ENCODE measurements at regions not wholly inside any gene's neighbourhood (a gene's known extent, or its start where the extent isn't known, plus 50 kb on each side); places are given as distances from the start of the nearest gene placed in this dataset.

DNA sequence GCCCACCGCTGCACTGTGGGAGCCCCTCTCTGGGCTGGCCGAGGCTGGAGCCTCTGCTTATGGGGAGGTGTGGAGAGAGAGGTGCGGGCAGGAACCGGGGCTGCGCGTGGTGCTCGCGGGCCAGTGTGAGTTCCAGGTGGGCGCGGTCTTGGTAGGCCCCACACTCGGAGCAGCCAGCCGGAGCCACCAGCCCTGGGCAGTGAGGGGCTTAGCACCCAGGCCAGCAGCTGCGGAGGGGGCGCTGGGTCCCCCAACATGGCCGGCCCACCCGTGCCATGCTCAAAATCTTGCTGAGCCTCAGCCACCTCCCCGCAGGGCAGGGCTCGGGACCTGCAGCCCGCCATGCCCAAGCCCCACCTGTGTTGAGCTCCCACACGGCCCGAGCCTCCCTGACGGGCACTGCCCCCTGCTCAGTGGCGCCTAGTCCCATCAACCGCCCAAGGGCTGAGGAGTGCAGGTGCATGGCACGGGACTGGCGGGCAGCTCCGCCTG lies 856.8 kb upstream of the CELF2 start:
- RAD21 ChIA-PET (ENCODE audit: low non-redundant PET in 1 of 2, low total read pairs in 2 of 2, uncharacterized antibody in 2 of 2, unreplicated experiment in 2 of 2): no interaction called here
- H3K9ac ChIP-seq (ENCODE audit: low read length): no peak overlapping the region
- CTCF ChIA-PET: no interaction called here
- H3K9me2 ChIP-seq (ENCODE audit: insufficient read depth): no peaks in the 10 kb centered on the region
- BruUV-seq (replicated peaks): no TSS peak
- H4K20me1 ChIP-seq (ENCODE audit: insufficient read depth): no peaks in the 10 kb centered on the region
- POLR2A ChIA-PET: no interaction called here
- H3K4me2 ChIP-seq (ENCODE audit: low read length): no peak overlapping the region
- intact Hi-C loops (cut with micrococcal nuclease): no loop called here
- no peak overlapping the region for H2AFZ ChIP-seq (ENCODE audit: low read depth, low read length, poor library complexity, severe bottlenecking)
- H3K79me2 ChIP-seq (ENCODE audit: insufficient read depth, low read length): no peaks in the 10 kb centered on the region
- H3K4me3 ChIP-seq (replicated peaks in 1 of 2; ENCODE audit: low read depth in 1 of 2, low read length in 2 of 2): no peak overlapping the region
- no peaks in the 10 kb centered on the region for H3K27me3 ChIP-seq (ENCODE audit: insufficient read depth, low read length)
- TF ChIP-seq EZH2 (IDR thresholded peaks at IDR 0.05) (no peak), JUND (IDR thresholded peaks at IDR 0.05) (no peak), TCF7L2 (IDR thresholded peaks at IDR 0.05; ENCODE audit: borderline replicate concordance, extremely low read depth, insufficient read depth, insufficient read length) (no peak), CEBPB (IDR thresholded peaks at IDR 0.05; ENCODE audit: low read depth) (no peak), YY1 (IDR thresholded peaks at IDR 0.05; ENCODE audit: extremely low read depth, insufficient replicate concordance, low read depth, low read length) (no peak), EZH2phosphoT487 (IDR thresholded peaks at IDR 0.05; ENCODE audit: borderline replicate concordance) (no peak)
- TF ChIP-seq, protein P1, sequence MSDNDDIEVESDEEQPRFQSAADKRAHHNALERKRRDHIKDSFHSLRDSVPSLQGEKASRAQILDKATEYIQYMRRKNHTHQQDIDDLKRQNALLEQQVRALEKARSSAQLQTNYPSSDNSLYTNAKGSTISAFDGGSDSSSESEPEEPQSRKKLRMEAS (IDR thresholded peaks at IDR 0.05): no peak
- TF ChIP-seq, protein P2, sequence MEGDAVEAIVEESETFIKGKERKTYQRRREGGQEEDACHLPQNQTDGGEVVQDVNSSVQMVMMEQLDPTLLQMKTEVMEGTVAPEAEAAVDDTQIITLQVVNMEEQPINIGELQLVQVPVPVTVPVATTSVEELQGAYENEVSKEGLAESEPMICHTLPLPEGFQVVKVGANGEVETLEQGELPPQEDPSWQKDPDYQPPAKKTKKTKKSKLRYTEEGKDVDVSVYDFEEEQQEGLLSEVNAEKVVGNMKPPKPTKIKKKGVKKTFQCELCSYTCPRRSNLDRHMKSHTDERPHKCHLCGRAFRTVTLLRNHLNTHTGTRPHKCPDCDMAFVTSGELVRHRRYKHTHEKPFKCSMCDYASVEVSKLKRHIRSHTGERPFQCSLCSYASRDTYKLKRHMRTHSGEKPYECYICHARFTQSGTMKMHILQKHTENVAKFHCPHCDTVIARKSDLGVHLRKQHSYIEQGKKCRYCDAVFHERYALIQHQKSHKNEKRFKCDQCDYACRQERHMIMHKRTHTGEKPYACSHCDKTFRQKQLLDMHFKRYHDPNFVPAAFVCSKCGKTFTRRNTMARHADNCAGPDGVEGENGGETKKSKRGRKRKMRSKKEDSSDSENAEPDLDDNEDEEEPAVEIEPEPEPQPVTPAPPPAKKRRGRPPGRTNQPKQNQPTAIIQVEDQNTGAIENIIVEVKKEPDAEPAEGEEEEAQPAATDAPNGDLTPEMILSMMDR (IDR thresholded peaks at IDR 0.05 in 2 of 3, conservative IDR thresholded peaks at IDR 0.05 in 1 of 3; ENCODE audit: borderline replicate concordance in 1 of 3, insufficient read depth in 1 of 3, low read depth in 2 of 3, low read length in 2 of 3): no peak
- H3K4me1 ChIP-seq (ENCODE audit: control insufficient read depth in 1 of 2, insufficient read depth in 2 of 2, low read length in 2 of 2): no peaks in the 10 kb centered on the region
- DNase-seq (ENCODE audit: low read depth, low spot score): no peak
- no peak overlapping the region for H3K27ac ChIP-seq (ENCODE audit: low read depth, low read length)
- ATAC-seq: no peak
- H3K9me3 ChIP-seq (ENCODE audit: control insufficient read depth in 1 of 2, insufficient read depth in 1 of 2, low read depth in 1 of 2, low read length in 2 of 2): peaks cover 8 to 20% of the 10 kb centered on the region in 2 experiments; a peak in 2 of 4 replicates
- H3K36me3 ChIP-seq (ENCODE audit: control insufficient read depth in 1 of 2, insufficient read depth in 2 of 2, low read length in 2 of 2): no peaks in the 10 kb centered on the region

Measured in HCT116 (cell line).